ENCODE measurements at regions not wholly inside any gene's neighbourhood (a gene's known extent, or its start where the extent isn't known, plus 50 kb on each side); places are given as distances from the start of the nearest gene placed in this dataset.

DNA sequence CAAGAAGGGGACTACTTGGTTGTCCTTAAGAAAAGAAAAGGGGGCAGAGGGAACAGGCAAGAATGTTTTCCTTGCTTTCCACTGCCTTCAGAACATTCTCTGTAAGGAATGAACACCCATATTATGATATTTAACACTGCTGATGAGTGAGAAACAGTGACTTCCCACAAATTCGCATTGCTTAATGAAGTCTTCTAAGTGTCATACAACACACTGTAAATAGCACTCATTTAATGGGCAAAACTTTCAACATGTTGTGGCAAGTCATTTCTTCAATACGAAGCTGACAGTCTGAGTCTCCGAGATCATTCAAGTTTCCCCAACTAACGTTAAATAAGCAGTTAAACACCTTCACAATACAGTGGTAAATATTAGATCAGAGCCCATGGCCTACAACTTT is 464.4 kb downstream of the SHQ1 start:
- TF ChIP-seq, protein P1, sequence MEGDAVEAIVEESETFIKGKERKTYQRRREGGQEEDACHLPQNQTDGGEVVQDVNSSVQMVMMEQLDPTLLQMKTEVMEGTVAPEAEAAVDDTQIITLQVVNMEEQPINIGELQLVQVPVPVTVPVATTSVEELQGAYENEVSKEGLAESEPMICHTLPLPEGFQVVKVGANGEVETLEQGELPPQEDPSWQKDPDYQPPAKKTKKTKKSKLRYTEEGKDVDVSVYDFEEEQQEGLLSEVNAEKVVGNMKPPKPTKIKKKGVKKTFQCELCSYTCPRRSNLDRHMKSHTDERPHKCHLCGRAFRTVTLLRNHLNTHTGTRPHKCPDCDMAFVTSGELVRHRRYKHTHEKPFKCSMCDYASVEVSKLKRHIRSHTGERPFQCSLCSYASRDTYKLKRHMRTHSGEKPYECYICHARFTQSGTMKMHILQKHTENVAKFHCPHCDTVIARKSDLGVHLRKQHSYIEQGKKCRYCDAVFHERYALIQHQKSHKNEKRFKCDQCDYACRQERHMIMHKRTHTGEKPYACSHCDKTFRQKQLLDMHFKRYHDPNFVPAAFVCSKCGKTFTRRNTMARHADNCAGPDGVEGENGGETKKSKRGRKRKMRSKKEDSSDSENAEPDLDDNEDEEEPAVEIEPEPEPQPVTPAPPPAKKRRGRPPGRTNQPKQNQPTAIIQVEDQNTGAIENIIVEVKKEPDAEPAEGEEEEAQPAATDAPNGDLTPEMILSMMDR (IDR thresholded peaks at IDR 0.05): no peak
- TF ChIP-seq POLR2A (IDR thresholded peaks at IDR 0.05) (no peak), EP300 (IDR thresholded peaks at IDR 0.05) (no peak)
